HepG2 (cell line): ENCODE measurements at regions not wholly inside any gene's neighbourhood (a gene's known extent, or its start where the extent isn't known, plus 50 kb on each side); places are given as distances from the start of the nearest gene placed in this dataset.

Experiments
- ATAC-seq: fragments of 200-7000 bp; cut with Tn5 transposase; 3 replicates; pipeline ENCODE4 v1.9.1; 2020; ENCODE audit warnings: mild to moderate bottlenecking, moderate library complexity
- BruUV-seq: library from RNA; stranded (reverse); fragments of 400-500 nt; replicated peaks from 2 replicates; lab custom pipeline; 2021; lab: Mats Ljungman, UMichigan
- CTCF ChIA-PET: fragments of 300-600 bp; formaldehyde crosslinking; extraction: SDS; loops from one replicate; lab custom pipeline; 2021; ENCODE audit warnings: low total read pairs, inconsistent platforms, low intra/inter-chr PET ratio; lab: Yijun Ruan, JAX
- POLR2A ChIA-PET: fragments of 350-600 bp; sonication (Branson Sonifier 250); formaldehyde crosslinking; loops from one replicate; lab custom pipeline; 2020; ENCODE audit warnings: antibody characterized with exemption, inconsistent platforms; lab: Yijun Ruan, JAX
- DNase-seq: peaks from one replicate; pipeline ENCODE4 v3.0.0-alpha.2; 2015; ENCODE audit warnings: low spot score
- FAIRE-seq: peaks from 3 replicates; lab custom pipeline; 2011; peaks lifted over from hg19 to GRCh38; lab: Jason Lieb, UNC
- H2AFZ ChIP-seq: one replicate; pipeline ENCODE4 v1.6.1; 2011; ENCODE audit warnings: low read length, inconsistent platforms
- H3K27ac ChIP-seq: fragments of 300-600 bp; 3 replicates; pipeline ENCODE4 v1.8.0; 2011; ENCODE audit warnings: mixed run types, mild to moderate bottlenecking, mixed read lengths, low read length, inconsistent platforms; ENCODE audit not compliant: insufficient read depth; ENCODE audit errors: extremely low read length
- H3K27me3 ChIP-seq, 2 experiments: fragments of 200-600 bp in 1 of 2; 2 replicates in 1 of 2; 3 replicates in 1 of 2; pipeline versions ENCODE4 v1.6.0 to v1.8.0; 2011; ENCODE audit warnings: low read length in 2 of 2, mild to moderate bottlenecking in 2 of 2, moderate library complexity in 2 of 2, inconsistent platforms in 1 of 2; ENCODE audit not compliant: insufficient read depth in 2 of 2, control insufficient read depth in 1 of 2
- H3K36me3 ChIP-seq, 2 experiments: fragments of 200-600 bp in 1 of 2; replicated peaks in 1 of 2; 2 replicates in 1 of 2; 3 replicates in 1 of 2; pipeline versions ENCODE4 v1.5.1 to v1.8.0; 2011; ENCODE audit warnings: low read length in 2 of 2, inconsistent platforms in 1 of 2; ENCODE audit not compliant: insufficient read depth in 2 of 2, control insufficient read depth in 1 of 2
- H3K4me1 ChIP-seq: 2 replicates; pipeline ENCODE4 v1.5.1; 2012; ENCODE audit warnings: low read length, inconsistent platforms; ENCODE audit not compliant: insufficient read depth
- H3K4me2 ChIP-seq: 2 replicates; pipeline ENCODE4 v1.6.0; 2011; ENCODE audit warnings: low read depth, low read length, inconsistent platforms
- H3K4me3 ChIP-seq, 3 experiments: fragments of 200-600 bp in 1 of 3; sonication (generic), shearing (Covaris generic) in 1 of 3; replicated peaks in 1 of 3; 2 replicates each; pipeline ENCODE4 v1.5.1; 2011 to 2016; ENCODE audit warnings: low read length in 3 of 3, inconsistent platforms in 2 of 3, low read depth in 2 of 3, mild to moderate bottlenecking in 2 of 3, control low read depth in 1 of 3, mixed read lengths in 1 of 3; ENCODE audit not compliant: insufficient read depth in 1 of 3
- H3K79me2 ChIP-seq: one replicate; pipeline ENCODE4 v1.6.1; 2011; ENCODE audit warnings: low read length, inconsistent platforms; ENCODE audit not compliant: insufficient read depth
- H3K9ac ChIP-seq: 2 replicates; pipeline ENCODE4 v1.6.0; 2011; ENCODE audit warnings: mild to moderate bottlenecking, low read depth, low read length, inconsistent platforms; ENCODE audit not compliant: insufficient read depth
- H3K9me3 ChIP-seq: 2 replicates; pipeline ENCODE4 v1.5.1; 2012; ENCODE audit warnings: mild to moderate bottlenecking, low read length
- H4K20me1 ChIP-seq: 2 replicates; pipeline ENCODE4 v1.6.0; 2011; ENCODE audit warnings: inconsistent platforms, mild to moderate bottlenecking, low read length, moderate library complexity; ENCODE audit not compliant: insufficient read depth
- BATF2 ChIP-seq: sonication (generic); formaldehyde crosslinking; IDR thresholded peaks from 2 replicates; pipeline ENCODE4 v1.8.0; 2022; ENCODE audit warnings: mild to moderate bottlenecking, missing genetic modification reagents, moderate library complexity
- CCDC6 ChIP-seq: sonication (generic); formaldehyde crosslinking; IDR thresholded peaks from 2 replicates; pipeline ENCODE4 v1.8.1; 2022; ENCODE audit warnings: mild to moderate bottlenecking, missing genetic modification reagents, moderate library complexity
- FLYWCH1 ChIP-seq: sonication (generic); formaldehyde crosslinking; IDR thresholded peaks from 2 replicates; pipeline ENCODE4 v1.8.1; 2023; ENCODE audit warnings: mild to moderate bottlenecking, missing genetic modification reagents
- MIER3 ChIP-seq: IDR thresholded peaks from 2 replicates; pipeline ENCODE4 v1.6.1; 2016; ENCODE audit warnings: missing compliant biosample characterization, borderline replicate concordance
- MTA3 ChIP-seq: sonication (generic); formaldehyde crosslinking; IDR thresholded peaks from 2 replicates; pipeline ENCODE4 v1.4.0; 2020; ENCODE audit warnings: missing genetic modification reagents
- MYPOP ChIP-seq: sonication (generic); formaldehyde crosslinking; IDR thresholded peaks from 2 replicates; pipeline ENCODE4 v1.8.1; 2023; ENCODE audit warnings: mild to moderate bottlenecking, moderate library complexity, missing genetic modification reagents
- RFXAP ChIP-seq: sonication (generic); formaldehyde crosslinking; IDR thresholded peaks from 2 replicates; pipeline ENCODE4 v1.4.0; 2020; ENCODE audit warnings: missing genetic modification reagents, borderline replicate concordance
- SNAPC2 ChIP-seq: sonication (generic); formaldehyde crosslinking; IDR thresholded peaks from 2 replicates; pipeline ENCODE4 v1.8.1; 2022; ENCODE audit warnings: mild to moderate bottlenecking, missing genetic modification reagents
- SOX13 ChIP-seq, 3 experiments: fragments of 450-650 bp in 1 of 3; sonication (generic) in 1 of 3; formaldehyde crosslinking in 1 of 3; IDR thresholded peaks in 2 of 3; conservative IDR thresholded peaks in 1 of 3; 2 replicates each; pipeline versions ENCODE4 v1.5.0 to v1.6.1; 2016 to 2020; ENCODE audit warnings: antibody characterized with exemption in 1 of 3, mild to moderate bottlenecking in 1 of 3, missing compliant biosample characterization in 1 of 3, missing genetic modification reagents in 1 of 3, moderate library complexity in 1 of 3
- TP53 ChIP-seq: sonication (generic); formaldehyde crosslinking; conservative IDR thresholded peaks from 2 replicates; pipeline ENCODE4 v1.4.0; 2020; ENCODE audit warnings: missing genetic modification reagents
- ZFP36 ChIP-seq: fragments of 150-350 bp; IDR thresholded peaks from 2 replicates; pipeline ENCODE4 v1.6.1; 2018; ENCODE audit warnings: borderline replicate concordance, low read length, low read depth; ENCODE audit not compliant: partially characterized antibody
- ZFP90 ChIP-seq: sonication (generic); formaldehyde crosslinking; IDR thresholded peaks from 2 replicates; pipeline ENCODE4 v1.8.0; 2022; ENCODE audit warnings: missing genetic modification reagents, mild to moderate bottlenecking, inconsistent platforms, borderline replicate concordance
- ZNF354B ChIP-seq: sonication (generic); formaldehyde crosslinking; IDR thresholded peaks from 2 replicates; pipeline ENCODE4 v1.8.0; 2022; ENCODE audit warnings: mild to moderate bottlenecking, missing genetic modification reagents
- ZNF563 ChIP-seq: sonication (generic); formaldehyde crosslinking; IDR thresholded peaks from 2 replicates; pipeline ENCODE4 v1.8.0; 2022; ENCODE audit warnings: mild to moderate bottlenecking, moderate library complexity, missing genetic modification reagents
- ZNF749 ChIP-seq: sonication (generic); formaldehyde crosslinking; IDR thresholded peaks from 2 replicates; pipeline ENCODE4 v1.8.0; 2022; ENCODE audit warnings: mild to moderate bottlenecking, missing genetic modification reagents, moderate library complexity, borderline replicate concordance
- ZNF770 ChIP-seq: sonication (generic); formaldehyde crosslinking; IDR thresholded peaks from 2 replicates; pipeline ENCODE4 v1.5.0; 2020; ENCODE audit warnings: mild to moderate bottlenecking, missing genetic modification reagents
- ZNF777 ChIP-seq: sonication (generic); formaldehyde crosslinking; IDR thresholded peaks from 2 replicates; pipeline ENCODE4 v1.4.0; 2020; ENCODE audit warnings: missing genetic modification reagents
- ZSCAN30 ChIP-seq: sonication (generic); formaldehyde crosslinking; IDR thresholded peaks from 2 replicates; pipeline ENCODE4 v1.5.0; 2020; ENCODE audit warnings: mild to moderate bottlenecking, missing genetic modification reagents
- WGBS: methylation state at CpG from one replicate; pipeline ENCODE4 v1.1.6; 2017; ENCODE audit warnings: low lambda C conversion rate; 5-methylcytosine and 5-hydroxymethylcytosine counted together
- in situ Hi-C: cut with HindIII; loops from 2 replicates; pipeline ENCODE4 v1.10.0; 2017; ENCODE audit warnings: low pct_unique_long_range_greater_than_20kb; ENCODE audit not compliant: extremely low pct_ligation_motif_present
- intact Hi-C: fragments of 100-400 bp; cut with micrococcal nuclease; formaldehyde crosslinking; loops from one replicate; pipeline ENCODE4 v1.10.0; 2022; ENCODE audit not compliant: unreplicated experiment

- 9% methylated on average over 4 of the region's 4 CpGs for WGBS
- H3K4me2 ChIP-seq = no peak overlapping the region
- no peaks in the 10 kb centered on the region for H3K4me1 ChIP-seq
- H3K4me3 ChIP-seq = no peak overlapping the region
- H3K9me3 ChIP-seq = peaks cover 81% of the 10 kb centered on the region
- H2AFZ ChIP-seq = no peak overlapping the region
- H4K20me1 ChIP-seq = no peaks in the 10 kb centered on the region
- intact Hi-C loops (no loop called here), in situ Hi-C loops (no loop called here)
- BruUV-seq = no TSS peak
- H3K27me3 ChIP-seq = no peaks in the 10 kb centered on the region
- no peak for DNase-seq
- CTCF ChIA-PET = no interaction called here
- H3K9ac ChIP-seq = no peak overlapping the region
- TF ChIP-seq ZNF770 (CRISPR knock-in tag) (no peak), ZNF354B (no peak), CCDC6 (no peak), MTA3 (CRISPR knock-in tag) (no peak), SNAPC2 (CRISPR knock-in tag) (no peak), FLYWCH1 (CRISPR knock-in tag) (no peak), ZFP36 (no peak), ZNF563 (no peak), ZNF749 (CRISPR knock-in tag) (no peak), SOX13 (IDR thresholded peaks at IDR 0.05) (no peak), SOX13 (CRISPR knock-in tag; conservative IDR thresholded peaks at IDR 0.05 in 1 of 2, IDR thresholded peaks at IDR 0.05 in 1 of 2) (no peak), TP53 (CRISPR knock-in tag) (no peak), ZFP90 (CRISPR knock-in tag) (no peak), ZNF777 (CRISPR knock-in tag) (no peak), BATF2 (CRISPR knock-in tag) (no peak), ZSCAN30 (CRISPR knock-in tag) (no peak), MYPOP (CRISPR knock-in tag) (no peak), MIER3 (CRISPR knock-in tag) (no peak), RFXAP (CRISPR knock-in tag) (no peak)
- H3K79me2 ChIP-seq = no peaks in the 10 kb centered on the region
- POLR2A ChIA-PET = no interaction called here
- no peak for ATAC-seq
- H3K27ac ChIP-seq = no peak overlapping the region
- H3K36me3 ChIP-seq = no peaks in the 10 kb centered on the region
- FAIRE-seq = no peak
Measured at GRCh38 chr14:82153689-82154088, 620.0 kb upstream of the SEL1L start.
